ENCODE measurements at regions not wholly inside any gene's neighbourhood (a gene's known extent, or its start where the extent isn't known, plus 50 kb on each side); places are given as distances from the start of the nearest gene placed in this dataset.

DNA sequence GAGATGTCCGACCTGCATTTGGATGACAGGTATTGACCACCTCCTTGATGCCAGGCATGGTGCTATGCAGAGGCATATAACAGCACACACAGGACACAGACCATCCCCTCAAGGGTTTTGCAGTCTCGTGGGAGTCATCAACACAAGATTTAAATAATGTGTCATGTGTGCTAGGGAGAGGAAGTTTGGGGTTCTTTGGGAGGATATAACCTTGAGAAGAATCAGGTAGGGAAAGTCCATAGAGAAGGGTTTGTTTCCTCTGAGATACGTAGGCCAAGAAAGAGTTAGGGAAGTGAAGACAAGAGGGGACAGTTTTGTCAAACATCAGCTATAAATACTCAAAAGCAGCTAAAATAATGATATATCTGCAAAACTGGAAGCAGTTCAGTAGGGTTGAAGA, 215.9 kb upstream of the RBFOX1 start:
- Histone ChIP-seq H3K4me1 (ENCODE audit: insufficient read depth, low read length, poor library complexity, severe bottlenecking) (no peaks in the 10 kb centered on the region), H3K9me3 (ENCODE audit: low read length) (no peaks in the 10 kb centered on the region), H3K36me3 (ENCODE audit: insufficient read depth, low read length) (no peaks in the 10 kb centered on the region), H3K4me2 (ENCODE audit: low read length) (no peak overlapping the region), H3K9me2 (ENCODE audit: insufficient read depth, low read length) (no peaks in the 10 kb centered on the region), H3K4me3 (ENCODE audit: low read depth, low read length, poor library complexity, severe bottlenecking) (no peak overlapping the region), H3K27ac (ENCODE audit: low read depth, low read length, poor library complexity, severe bottlenecking) (no peak overlapping the region), H3K79me2 (ENCODE audit: insufficient read depth, low read depth, low read length) (no peaks in the 10 kb centered on the region), H2AFZ (ENCODE audit: low read length) (no peak overlapping the region), H4K20me1 (ENCODE audit: insufficient read depth, low read length) (no peaks in the 10 kb centered on the region)
- POLR2A ChIA-PET = no interaction called here
- CTCF ChIA-PET (ENCODE audit: unreplicated experiment) = no interaction called here
- DNase-seq (ENCODE audit: low spot score) = no peak
- TF ChIP-seq EZH2phosphoT487 (IDR thresholded peaks at IDR 0.05; ENCODE audit: borderline replicate concordance, low read depth, low read length) (no peak), CTCF (conservative IDR thresholded peaks at IDR 0.05; ENCODE audit: low read length) (no peak)
- intact Hi-C loops (cut with micrococcal nuclease; ENCODE audit: unreplicated experiment) = no loop called here
- BruUV-seq (replicated peaks) = no TSS peak

DNA sequence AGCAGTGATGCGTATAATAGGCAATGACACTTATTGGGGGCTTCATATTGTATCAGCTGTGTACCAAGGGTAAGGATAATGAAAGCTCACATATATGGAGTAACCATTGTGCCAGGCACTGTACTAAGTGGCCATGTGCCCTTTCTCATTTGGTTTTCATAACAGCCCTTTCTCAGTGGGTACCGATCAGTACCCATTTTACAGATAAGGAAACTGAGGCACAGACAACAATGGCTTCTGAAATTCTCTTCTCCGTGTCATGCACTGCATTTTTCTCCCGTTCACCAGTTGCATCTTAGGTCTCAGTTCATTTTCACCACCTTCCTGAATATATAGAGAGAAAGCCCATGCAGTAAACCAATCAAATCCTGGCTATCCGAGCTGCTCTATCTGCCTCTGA, 216.7 kb upstream of the RBFOX1 start:
- Histone ChIP-seq H3K4me2 (ENCODE audit: low read length) (no peak overlapping the region), H3K9me2 (ENCODE audit: insufficient read depth, low read length) (no peaks in the 10 kb centered on the region), H2AFZ (ENCODE audit: low read length) (no peak overlapping the region), H3K79me2 (ENCODE audit: insufficient read depth, low read depth, low read length) (no peaks in the 10 kb centered on the region), H3K36me3 (ENCODE audit: insufficient read depth, low read length) (no peaks in the 10 kb centered on the region), H3K4me1 (ENCODE audit: insufficient read depth, low read length, poor library complexity, severe bottlenecking) (no peaks in the 10 kb centered on the region), H3K4me3 (ENCODE audit: low read depth, low read length, poor library complexity, severe bottlenecking) (no peak overlapping the region), H4K20me1 (ENCODE audit: insufficient read depth, low read length) (no peaks in the 10 kb centered on the region), H3K27ac (ENCODE audit: low read depth, low read length, poor library complexity, severe bottlenecking) (no peak overlapping the region), H3K9me3 (ENCODE audit: low read length) (no peaks in the 10 kb centered on the region)
- ChIA-PET POLR2A (no interaction called here), CTCF (ENCODE audit: unreplicated experiment) (no interaction called here)
- no peak for DNase-seq (ENCODE audit: low spot score)
- intact Hi-C loops (cut with micrococcal nuclease; ENCODE audit: unreplicated experiment) = no loop called here
- no TSS peak for BruUV-seq (replicated peaks)
- TF ChIP-seq CTCF (conservative IDR thresholded peaks at IDR 0.05; ENCODE audit: low read length) = no peak
- TF ChIP-seq EZH2phosphoT487 (IDR thresholded peaks at IDR 0.05; ENCODE audit: borderline replicate concordance, low read depth, low read length) = no peak

DNA sequence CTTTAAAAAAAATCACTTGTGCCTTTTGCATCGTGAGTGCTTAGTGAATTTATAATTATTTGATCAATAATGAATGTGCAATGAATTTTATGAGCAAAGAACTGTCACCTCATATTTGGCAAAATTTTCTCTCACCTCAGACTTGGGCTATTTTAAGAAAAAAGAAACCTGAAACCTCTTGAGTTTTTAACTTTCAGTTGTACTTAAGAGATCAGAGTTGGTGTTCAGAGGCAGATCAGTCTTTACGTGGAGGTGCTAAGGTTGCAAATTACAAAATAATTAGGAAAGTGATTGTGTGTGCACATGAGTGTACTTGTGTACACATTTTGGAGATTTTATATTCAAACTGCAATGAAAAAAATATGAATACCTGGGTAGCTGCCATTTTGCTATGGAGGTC, 218.7 kb upstream of the RBFOX1 start:
- POLR2A ChIA-PET = no interaction called here
- Histone ChIP-seq H4K20me1 (ENCODE audit: insufficient read depth, low read length) (no peaks in the 10 kb centered on the region), H3K79me2 (ENCODE audit: insufficient read depth, low read depth, low read length) (no peaks in the 10 kb centered on the region), H3K4me2 (ENCODE audit: low read length) (no peak overlapping the region), H3K36me3 (ENCODE audit: insufficient read depth, low read length) (no peaks in the 10 kb centered on the region), H3K27ac (ENCODE audit: low read depth, low read length, poor library complexity, severe bottlenecking) (no peak overlapping the region), H2AFZ (ENCODE audit: low read length) (no peak overlapping the region), H3K4me1 (ENCODE audit: insufficient read depth, low read length, poor library complexity, severe bottlenecking) (no peaks in the 10 kb centered on the region), H3K9me3 (ENCODE audit: low read length) (no peaks in the 10 kb centered on the region), H3K4me3 (ENCODE audit: low read depth, low read length, poor library complexity, severe bottlenecking) (no peak overlapping the region), H3K9me2 (ENCODE audit: insufficient read depth, low read length) (no peaks in the 10 kb centered on the region)
- intact Hi-C loops (cut with micrococcal nuclease; ENCODE audit: unreplicated experiment) = no loop called here
- CTCF ChIA-PET (ENCODE audit: unreplicated experiment) = no interaction called here
- no TSS peak for BruUV-seq (replicated peaks)
- no peak for DNase-seq (ENCODE audit: low spot score)
- TF ChIP-seq CTCF (conservative IDR thresholded peaks at IDR 0.05; ENCODE audit: low read length) = no peak
